Esophagus muscularis mucosa (tissue), 4 donors: ENCODE measurements at regions not wholly inside any gene's neighbourhood (a gene's known extent, or its start where the extent isn't known, plus 50 kb on each side); places are given as distances from the start of the nearest gene placed in this dataset.

Experiments
- EP300 ChIP-seq: sonication (generic); formaldehyde crosslinking; IDR thresholded peaks from one replicate; pipeline ENCODE4 v1.6.1; 2017; ENCODE audit warnings: antibody characterized with exemption
- POLR2A ChIP-seq: fragments of 450-650 bp; IDR thresholded peaks from one replicate; pipeline ENCODE4 v1.6.1; 2017; ENCODE audit warnings: antibody characterized with exemption, moderate library complexity, mild to moderate bottlenecking, low read depth
- POLR2AphosphoS5 ChIP-seq, 2 donors: sonication (generic); formaldehyde crosslinking; IDR thresholded peaks; one replicate each; pipeline ENCODE4 v1.6.1; 2017; ENCODE audit warnings: antibody characterized with exemption in 2 of 2
- TF ChIP-seq, protein P1 (sequence below), 3 experiments: fragments of 200-600 bp in 2 of 3; fragments of 450-650 bp in 1 of 3; sonication (generic) in 2 of 3; IDR thresholded peaks; one replicate each; pipeline ENCODE4 v1.5.1; 2017 to 2019; ENCODE audit warnings: antibody characterized with exemption in 3 of 3, mild to moderate bottlenecking in 2 of 3, moderate library complexity in 1 of 3

DNA sequence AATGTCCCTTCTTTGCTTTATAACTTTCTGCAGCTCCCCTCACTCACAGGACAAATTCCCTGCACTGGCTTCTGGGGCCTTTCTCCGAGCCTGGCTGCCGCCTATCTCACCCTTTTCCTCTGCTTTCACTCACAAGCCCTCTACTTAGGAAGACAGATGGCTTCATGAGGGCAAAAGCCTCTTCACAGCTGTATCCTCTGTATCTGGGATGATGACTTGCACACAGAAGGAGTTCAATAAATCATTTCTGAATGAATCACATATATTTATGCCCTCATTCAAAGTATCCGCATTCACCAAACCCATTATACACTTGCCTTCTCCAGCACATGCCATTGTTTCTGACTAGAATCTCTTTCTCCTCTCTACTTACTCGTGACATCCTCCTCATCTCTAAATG is 159.0 kb upstream of the RIPOR2 start:
- no peak for TF ChIP-seq POLR2A
- TF ChIP-seq, protein P1, sequence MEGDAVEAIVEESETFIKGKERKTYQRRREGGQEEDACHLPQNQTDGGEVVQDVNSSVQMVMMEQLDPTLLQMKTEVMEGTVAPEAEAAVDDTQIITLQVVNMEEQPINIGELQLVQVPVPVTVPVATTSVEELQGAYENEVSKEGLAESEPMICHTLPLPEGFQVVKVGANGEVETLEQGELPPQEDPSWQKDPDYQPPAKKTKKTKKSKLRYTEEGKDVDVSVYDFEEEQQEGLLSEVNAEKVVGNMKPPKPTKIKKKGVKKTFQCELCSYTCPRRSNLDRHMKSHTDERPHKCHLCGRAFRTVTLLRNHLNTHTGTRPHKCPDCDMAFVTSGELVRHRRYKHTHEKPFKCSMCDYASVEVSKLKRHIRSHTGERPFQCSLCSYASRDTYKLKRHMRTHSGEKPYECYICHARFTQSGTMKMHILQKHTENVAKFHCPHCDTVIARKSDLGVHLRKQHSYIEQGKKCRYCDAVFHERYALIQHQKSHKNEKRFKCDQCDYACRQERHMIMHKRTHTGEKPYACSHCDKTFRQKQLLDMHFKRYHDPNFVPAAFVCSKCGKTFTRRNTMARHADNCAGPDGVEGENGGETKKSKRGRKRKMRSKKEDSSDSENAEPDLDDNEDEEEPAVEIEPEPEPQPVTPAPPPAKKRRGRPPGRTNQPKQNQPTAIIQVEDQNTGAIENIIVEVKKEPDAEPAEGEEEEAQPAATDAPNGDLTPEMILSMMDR (IDR thresholded peaks at IDR 0.05), result no peak
- TF ChIP-seq POLR2AphosphoS5 (IDR thresholded peaks at IDR 0.05), result no peak
- TF ChIP-seq EP300, result no peak
